A673 (cell line): ENCODE measurements at regions not wholly inside any gene's neighbourhood (a gene's known extent, or its start where the extent isn't known, plus 50 kb on each side); places are given as distances from the start of the nearest gene placed in this dataset.

Experiments used
- BruUV-seq: library from RNA; stranded (reverse); fragments of 400-500 nt; replicated peaks from 2 replicates; lab custom pipeline; 2021; lab: Mats Ljungman, UMichigan
- CTCF ChIA-PET: fragments of 300-600 bp; sonication (Branson Sonifier 250); formaldehyde crosslinking; loops from one replicate; lab custom pipeline; 2022; ENCODE audit warnings: antibody characterized with exemption; lab: Charles Lee
- POLR2A ChIA-PET: fragments of 300-600 bp; sonication (Branson Sonifier 250); formaldehyde crosslinking; loops from one replicate; lab custom pipeline; 2022; ENCODE audit warnings: antibody characterized with exemption; ENCODE audit not compliant: low non-redundant PET; lab: Charles Lee
- DNase-seq: peaks from one replicate; pipeline ENCODE4 v3.0.0-alpha.2; 2015; ENCODE audit warnings: low spot score
- H3K27ac ChIP-seq: fragments of 200-600 bp; sonication (generic); 2 replicates; pipeline ENCODE4 v1.5.1; 2016; ENCODE audit warnings: mixed run types, low read depth, mild to moderate bottlenecking, mixed read lengths, antibody characterized with exemption, low read length; ENCODE audit not compliant: poor library complexity, severe bottlenecking
- H3K27me3 ChIP-seq: fragments of 200-600 bp; sonication (generic); replicated peaks from 2 replicates; pipeline ENCODE4 v1.6.1; 2017; ENCODE audit warnings: mixed run types, low read depth, mild to moderate bottlenecking, mixed read lengths, antibody characterized with exemption, low read length; ENCODE audit not compliant: insufficient read depth, poor library complexity
- H3K36me3 ChIP-seq: fragments of 200-600 bp; sonication (generic); 2 replicates; pipeline ENCODE4 v1.6.1; 2016; ENCODE audit warnings: mixed run types, mild to moderate bottlenecking, mixed read lengths, antibody characterized with exemption, low read length; ENCODE audit not compliant: insufficient read depth, poor library complexity, severe bottlenecking
- H3K4me1 ChIP-seq: fragments of 200-600 bp; sonication (generic); 2 replicates; pipeline ENCODE4 v1.6.1; 2017; ENCODE audit warnings: mixed run types, mild to moderate bottlenecking, mixed read lengths, antibody characterized with exemption, low read length; ENCODE audit not compliant: insufficient read depth, poor library complexity, severe bottlenecking
- H3K4me3 ChIP-seq: fragments of 200-600 bp; sonication (generic); 2 replicates; pipeline ENCODE4 v1.5.1; 2016; ENCODE audit warnings: low read depth, mixed run types, mild to moderate bottlenecking, mixed read lengths, low read length; ENCODE audit not compliant: poor library complexity, severe bottlenecking
- H3K9me3 ChIP-seq: fragments of 200-600 bp; sonication (generic); 2 replicates; pipeline ENCODE4 v1.6.1; 2016; ENCODE audit warnings: mixed run types, low read depth, mild to moderate bottlenecking, mixed read lengths, antibody characterized with exemption, low read length; ENCODE audit not compliant: poor library complexity, severe bottlenecking
- EZH2 ChIP-seq: fragments of 200-600 bp; sonication (generic); IDR thresholded peaks from 2 replicates; pipeline ENCODE4 v1.6.1; 2017; ENCODE audit warnings: borderline replicate concordance, low read depth, mild to moderate bottlenecking, mixed read lengths, antibody characterized with exemption, low read length; ENCODE audit not compliant: poor library complexity, severe bottlenecking
- intact Hi-C: fragments of 100-400 bp; cut with micrococcal nuclease; formaldehyde crosslinking; loops from one replicate; pipeline ENCODE4 v1.10.0; 2022; ENCODE audit not compliant: unreplicated experiment
- TF ChIP-seq, protein P1 (sequence below): fragments of 300-800, 200-600 bp; sonication (generic); conservative IDR thresholded peaks from 2 replicates; pipeline ENCODE4 v1.5.1; 2017; ENCODE audit warnings: low read depth, mild to moderate bottlenecking, antibody characterized with exemption, low read length, moderate library complexity, mixed read lengths

DNA sequence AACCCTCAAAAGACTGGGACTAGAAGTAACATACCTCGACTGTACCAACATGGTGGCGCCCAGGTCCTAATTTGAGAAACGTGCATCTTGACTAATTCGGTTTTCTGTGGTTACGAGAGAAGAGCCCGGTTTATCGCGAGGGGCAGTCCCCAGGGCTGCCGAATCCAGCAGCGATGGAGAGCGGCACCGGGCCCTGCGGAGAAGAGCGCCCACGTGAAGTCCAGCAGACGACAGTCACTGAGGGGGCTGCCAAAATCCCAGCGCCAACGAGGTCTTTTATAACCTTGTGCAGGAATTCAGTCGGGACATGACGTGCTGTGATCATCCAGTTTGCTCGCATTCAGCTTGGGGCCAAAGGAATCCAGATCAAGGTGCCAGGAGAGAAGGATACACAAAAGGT lies 187.5 kb upstream of the SLITRK2 start:
- Histone ChIP-seq H3K27me3 (no peaks in the 10 kb centered on the region), H3K4me1 (no peaks in the 10 kb centered on the region), H3K27ac (no peak overlapping the region), H3K9me3 (peaks cover 12% of the 10 kb centered on the region), H3K4me3 (no peak overlapping the region), H3K36me3 (no peaks in the 10 kb centered on the region)
- intact Hi-C loops = no loop called here
- ChIA-PET POLR2A (no interaction called here), CTCF (no interaction called here)
- TF ChIP-seq, protein P1, sequence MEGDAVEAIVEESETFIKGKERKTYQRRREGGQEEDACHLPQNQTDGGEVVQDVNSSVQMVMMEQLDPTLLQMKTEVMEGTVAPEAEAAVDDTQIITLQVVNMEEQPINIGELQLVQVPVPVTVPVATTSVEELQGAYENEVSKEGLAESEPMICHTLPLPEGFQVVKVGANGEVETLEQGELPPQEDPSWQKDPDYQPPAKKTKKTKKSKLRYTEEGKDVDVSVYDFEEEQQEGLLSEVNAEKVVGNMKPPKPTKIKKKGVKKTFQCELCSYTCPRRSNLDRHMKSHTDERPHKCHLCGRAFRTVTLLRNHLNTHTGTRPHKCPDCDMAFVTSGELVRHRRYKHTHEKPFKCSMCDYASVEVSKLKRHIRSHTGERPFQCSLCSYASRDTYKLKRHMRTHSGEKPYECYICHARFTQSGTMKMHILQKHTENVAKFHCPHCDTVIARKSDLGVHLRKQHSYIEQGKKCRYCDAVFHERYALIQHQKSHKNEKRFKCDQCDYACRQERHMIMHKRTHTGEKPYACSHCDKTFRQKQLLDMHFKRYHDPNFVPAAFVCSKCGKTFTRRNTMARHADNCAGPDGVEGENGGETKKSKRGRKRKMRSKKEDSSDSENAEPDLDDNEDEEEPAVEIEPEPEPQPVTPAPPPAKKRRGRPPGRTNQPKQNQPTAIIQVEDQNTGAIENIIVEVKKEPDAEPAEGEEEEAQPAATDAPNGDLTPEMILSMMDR = no peak
- TF ChIP-seq EZH2 = no peak
- no peak for DNase-seq
- BruUV-seq = no TSS peak

DNA sequence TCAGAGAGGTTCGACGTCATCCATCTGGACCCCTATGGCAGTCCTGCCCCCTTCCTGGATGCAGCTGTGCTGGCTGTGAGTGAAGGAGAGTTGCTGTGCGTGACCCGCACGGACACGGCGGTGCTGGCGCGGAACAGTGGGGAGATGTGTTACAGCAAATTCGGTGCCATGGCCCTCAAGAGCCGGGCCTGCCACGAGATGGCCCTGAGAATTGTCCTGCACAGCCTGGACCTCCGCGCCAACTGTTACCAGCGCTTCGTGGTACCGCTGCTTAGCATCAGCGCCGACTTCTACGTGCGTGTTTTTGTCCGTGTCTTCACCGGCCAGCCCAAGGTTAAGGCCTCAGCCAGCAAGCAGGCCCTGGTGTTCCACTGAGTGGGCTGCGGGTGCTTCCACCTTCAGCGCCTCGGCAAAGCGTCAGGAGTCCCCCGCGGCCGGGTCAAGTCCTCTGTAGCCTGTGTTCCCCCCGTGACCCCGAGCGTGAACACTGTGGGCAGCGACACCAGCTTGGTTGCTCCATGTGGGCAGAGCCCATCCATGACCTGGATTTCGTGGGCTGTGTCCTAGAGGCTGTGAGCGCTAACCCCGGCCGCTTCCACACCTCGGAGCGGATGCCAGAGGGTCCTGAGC lies 186.7 kb upstream of the SLITRK2 start:
- Histone ChIP-seq H3K4me1 (no peaks in the 10 kb centered on the region), H3K4me3 (no peak overlapping the region), H3K9me3 (peaks cover 10% of the 10 kb centered on the region), H3K27ac (no peak overlapping the region), H3K27me3 (no peaks in the 10 kb centered on the region), H3K36me3 (no peaks in the 10 kb centered on the region)
- ChIA-PET CTCF (no interaction called here), POLR2A (no interaction called here)
- DNase-seq = no peak
- TF ChIP-seq, protein P1 = no peak
- no peak for TF ChIP-seq EZH2
- intact Hi-C loops = no loop called here
- BruUV-seq = no TSS peak

DNA sequence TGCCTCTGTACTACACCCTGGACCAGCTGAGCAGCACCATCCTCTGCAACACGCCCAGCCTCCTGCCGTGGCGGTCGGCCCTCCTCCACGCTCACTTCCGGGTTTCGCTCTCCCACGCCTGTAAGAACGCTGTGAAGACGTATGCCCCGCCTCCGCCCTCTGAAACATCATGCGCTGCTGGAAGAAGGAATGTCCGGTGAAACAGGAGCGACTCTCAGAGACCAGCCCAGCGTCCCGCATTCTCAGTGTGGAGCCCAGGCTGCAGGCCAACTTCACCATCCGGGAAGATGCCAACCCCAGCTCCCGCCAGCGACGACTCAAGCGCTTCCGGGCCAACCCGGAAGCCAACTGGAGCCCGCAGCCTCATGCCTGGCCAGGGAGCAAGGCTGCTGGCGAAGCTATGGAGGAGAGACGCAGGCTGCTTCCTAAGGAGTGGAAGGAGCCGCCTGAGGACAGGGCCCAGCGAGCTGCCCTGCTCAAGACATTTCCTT lies 186.1 kb upstream of the SLITRK2 start:
- DNase-seq = no peak
- TF ChIP-seq, protein P1 = no peak

More for the DNA sequence above, 186.1 kb upstream of the SLITRK2 start:
- Histone ChIP-seq H3K27me3 (no peaks in the 10 kb centered on the region), H3K4me3 (no peak overlapping the region), H3K4me1 (no peaks in the 10 kb centered on the region), H3K9me3 (peaks cover 11% of the 10 kb centered on the region), H3K27ac (no peak overlapping the region), H3K36me3 (no peaks in the 10 kb centered on the region)
- CTCF ChIA-PET = no interaction called here
- POLR2A ChIA-PET = no interaction called here
- no TSS peak for BruUV-seq
- intact Hi-C loops = no loop called here
